Thyroid gland (tissue), 4 donors: ENCODE measurements at regions not wholly inside any gene's neighbourhood (a gene's known extent, or its start where the extent isn't known, plus 50 kb on each side); places are given as distances from the start of the nearest gene placed in this dataset.

ENCODE experiments used
- POLR2A ChIP-seq, 2 donors: fragments of 450-650 bp; IDR thresholded peaks; one replicate each; pipeline ENCODE4 v1.6.1; 2017; ENCODE audit warnings: antibody characterized with exemption in 2 of 2, mild to moderate bottlenecking in 2 of 2, moderate library complexity in 1 of 2
- TF ChIP-seq, protein P1 (sequence below), 6 experiments: fragments of 200-600 bp in 3 of 6; fragments of 450-650 bp in 3 of 6; sonication (generic) in 3 of 6; IDR thresholded peaks; one replicate each; pipeline ENCODE4 v1.5.1; 2016 to 2019; ENCODE audit warnings: antibody characterized with exemption in 6 of 6, mild to moderate bottlenecking in 2 of 6, inconsistent platforms in 1 of 6, moderate library complexity in 1 of 6

DNA sequence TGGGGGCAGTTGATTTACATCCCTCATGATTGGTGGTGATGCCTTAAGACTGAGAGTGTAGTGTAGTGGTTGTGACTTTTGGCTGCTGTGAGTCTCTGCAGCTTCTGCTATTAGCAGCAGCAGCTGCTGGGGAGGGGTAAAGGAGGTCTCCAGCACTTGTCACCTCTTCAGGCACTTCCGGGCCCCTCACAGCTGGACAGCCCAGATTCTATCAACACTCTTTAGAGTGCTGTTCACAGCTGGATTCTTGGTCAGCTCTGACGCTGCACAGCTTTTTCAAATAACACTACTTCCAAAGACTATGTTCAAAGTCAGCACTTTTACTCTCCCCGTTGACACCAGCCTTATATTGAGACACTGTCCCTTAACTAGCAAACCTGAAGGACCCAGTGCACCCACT is 396.0 kb downstream of the MEIS1 start:
- TF ChIP-seq, protein P1, sequence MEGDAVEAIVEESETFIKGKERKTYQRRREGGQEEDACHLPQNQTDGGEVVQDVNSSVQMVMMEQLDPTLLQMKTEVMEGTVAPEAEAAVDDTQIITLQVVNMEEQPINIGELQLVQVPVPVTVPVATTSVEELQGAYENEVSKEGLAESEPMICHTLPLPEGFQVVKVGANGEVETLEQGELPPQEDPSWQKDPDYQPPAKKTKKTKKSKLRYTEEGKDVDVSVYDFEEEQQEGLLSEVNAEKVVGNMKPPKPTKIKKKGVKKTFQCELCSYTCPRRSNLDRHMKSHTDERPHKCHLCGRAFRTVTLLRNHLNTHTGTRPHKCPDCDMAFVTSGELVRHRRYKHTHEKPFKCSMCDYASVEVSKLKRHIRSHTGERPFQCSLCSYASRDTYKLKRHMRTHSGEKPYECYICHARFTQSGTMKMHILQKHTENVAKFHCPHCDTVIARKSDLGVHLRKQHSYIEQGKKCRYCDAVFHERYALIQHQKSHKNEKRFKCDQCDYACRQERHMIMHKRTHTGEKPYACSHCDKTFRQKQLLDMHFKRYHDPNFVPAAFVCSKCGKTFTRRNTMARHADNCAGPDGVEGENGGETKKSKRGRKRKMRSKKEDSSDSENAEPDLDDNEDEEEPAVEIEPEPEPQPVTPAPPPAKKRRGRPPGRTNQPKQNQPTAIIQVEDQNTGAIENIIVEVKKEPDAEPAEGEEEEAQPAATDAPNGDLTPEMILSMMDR (IDR thresholded peaks at IDR 0.05) = no peak
- no peak for TF ChIP-seq POLR2A (IDR thresholded peaks at IDR 0.05)
